SK-N-MC (cell line): ENCODE measurements at regions not wholly inside any gene's neighbourhood (a gene's known extent, or its start where the extent isn't known, plus 50 kb on each side); places are given as distances from the start of the nearest gene placed in this dataset.

Experiments used
- DNase-seq: peaks from one replicate; pipeline ENCODE4 v3.0.0-alpha.2; 2011; ENCODE audit warnings: low read depth, low spot score
- H3K27ac ChIP-seq: fragments of 200-600 bp; sonication (generic); 2 replicates; pipeline ENCODE4 v1.5.1; 2016; ENCODE audit warnings: mixed run types
- H3K36me3 ChIP-seq: fragments of 200-600 bp; sonication (generic); 2 replicates; pipeline ENCODE4 v1.6.1; 2017; ENCODE audit warnings: antibody characterized with exemption, low read length, mixed read lengths; ENCODE audit not compliant: insufficient read depth
- H3K4me3 ChIP-seq: fragments of 200-600 bp; sonication (generic); 2 replicates; pipeline ENCODE4 v1.5.1; 2016
- H3K9ac ChIP-seq: fragments of 200-600 bp; sonication (generic); 2 replicates; pipeline ENCODE4 v1.8.0; 2017; ENCODE audit warnings: mixed run types, mixed read lengths; ENCODE audit not compliant: insufficient read length
- H3K9me3 ChIP-seq: fragments of 200-600 bp; sonication (generic); 2 replicates; pipeline ENCODE4 v1.6.1; 2017; ENCODE audit warnings: low read depth, mild to moderate bottlenecking, antibody characterized with exemption, low read length, moderate library complexity, mixed read lengths
- EZH2 ChIP-seq: fragments of 200-600 bp; sonication (generic); IDR thresholded peaks from one replicate; pipeline ENCODE4 v1.6.1; 2017; ENCODE audit warnings: antibody characterized with exemption
- FOXP2 ChIP-seq: optimal IDR thresholded peaks from 2 replicates; pipeline ENCODE3; 2011; ENCODE audit warnings: mild to moderate bottlenecking, moderate library complexity; ENCODE audit not compliant: insufficient read depth; ENCODE audit errors: extremely low read length, control extremely low read depth
- POLR2AphosphoS5 ChIP-seq: IDR thresholded peaks from 2 replicates; pipeline ENCODE4 v1.6.1; 2012; ENCODE audit warnings: mild to moderate bottlenecking, low read depth, low read length, borderline replicate concordance

DNA sequence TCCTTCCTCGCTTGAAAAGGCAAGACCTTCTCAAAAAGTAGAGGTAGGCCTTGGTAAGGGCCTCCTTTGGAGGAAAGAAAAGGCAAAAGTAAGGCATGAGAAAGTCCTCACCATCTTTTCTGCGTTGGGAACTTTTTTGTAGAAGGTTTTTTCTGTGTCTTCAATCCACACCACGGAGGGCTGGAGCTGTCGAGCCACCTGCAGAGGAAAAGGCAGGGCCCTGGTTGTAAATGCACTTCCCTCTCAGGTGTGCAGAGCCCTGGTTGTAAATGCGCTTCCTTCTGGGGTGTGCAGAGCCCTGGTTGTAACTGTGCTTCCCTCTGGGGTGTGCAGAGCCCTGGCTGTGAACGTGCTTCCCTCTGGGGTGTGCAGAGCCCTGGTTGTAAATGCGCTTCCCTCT, 80.2 kb upstream of the ASB18 start:
- no peak overlapping the region for H3K9ac ChIP-seq

DNA sequence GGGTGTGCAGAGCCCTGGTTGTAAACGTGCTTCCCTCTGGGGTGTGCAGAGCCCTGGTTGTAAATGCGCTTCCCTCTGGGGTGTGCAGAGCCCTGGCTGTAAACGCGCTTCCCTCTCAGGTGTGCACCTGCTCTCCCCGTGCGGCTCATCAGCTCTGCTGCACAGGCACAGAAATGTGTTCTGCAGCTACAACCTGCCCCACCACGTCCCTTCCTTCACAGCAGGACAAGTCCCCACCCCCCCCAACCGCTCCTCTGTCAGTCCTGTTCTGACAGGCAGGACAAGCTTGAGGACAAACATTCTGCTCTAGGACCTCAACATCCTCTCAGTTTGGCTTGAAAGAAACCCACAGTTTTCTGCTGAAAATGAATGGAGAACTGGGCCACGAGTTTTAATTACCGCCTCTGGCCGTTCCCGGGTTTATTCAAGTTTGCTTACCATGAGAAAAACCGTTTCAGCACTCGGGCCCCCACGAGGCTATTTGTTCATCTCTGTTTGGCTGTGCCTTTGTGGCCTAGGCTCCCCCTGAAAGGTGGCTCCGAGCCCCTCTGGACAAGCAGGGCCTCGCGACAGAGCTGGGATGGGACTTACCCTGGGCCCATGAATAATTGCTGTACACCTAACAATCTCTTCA, 81.0 kb upstream of the ASB18 start:
- DNase-seq: no peak
- Histone ChIP-seq H3K36me3 (no peaks in the 10 kb centered on the region), H3K9me3 (no peaks in the 10 kb centered on the region), H3K9ac (no peak overlapping the region), H3K4me3 (no peak overlapping the region), H3K27ac (no peak overlapping the region)
- TF ChIP-seq EZH2 (no peak), FOXP2 (no peak), POLR2AphosphoS5 (no peak)

More for the DNA sequence above, 80.2 kb upstream of the ASB18 start:
- no peak for DNase-seq
- H3K36me3 ChIP-seq: no peaks in the 10 kb centered on the region
- no peak overlapping the region for H3K27ac ChIP-seq
- H3K9me3 ChIP-seq: no peaks in the 10 kb centered on the region
- no peak overlapping the region for H3K4me3 ChIP-seq
- TF ChIP-seq EZH2 (no peak), POLR2AphosphoS5 (no peak), FOXP2 (no peak)

GRCh38 chr2:236346366-236346765, 82.2 kb upstream of the ASB18 start:
- Histone ChIP-seq H3K27ac (no peak overlapping the region), H3K4me3 (no peak overlapping the region), H3K9ac (no peak overlapping the region), H3K9me3 (no peaks in the 10 kb centered on the region), H3K36me3 (no peaks in the 10 kb centered on the region)
- TF ChIP-seq POLR2AphosphoS5 (no peak), FOXP2 (no peak), EZH2 (no peak)
- no peak for DNase-seq

- Histone ChIP-seq H3K27ac (no peak overlapping the region), H3K9ac (no peak overlapping the region), H3K9me3 (no peaks in the 10 kb centered on the region), H3K36me3 (no peaks in the 10 kb centered on the region), H3K4me3 (no peak overlapping the region)
- no peak for DNase-seq
- TF ChIP-seq EZH2 (no peak), FOXP2 (no peak), POLR2AphosphoS5 (no peak)
Observed at GRCh38 chr2:236348279-236348678, 84.1 kb upstream of the ASB18 start.

- Histone ChIP-seq H3K36me3 (no peaks in the 10 kb centered on the region), H3K4me3 (no peak overlapping the region), H3K27ac (no peak overlapping the region), H3K9ac (no peak overlapping the region), H3K9me3 (no peaks in the 10 kb centered on the region)
- no peak for DNase-seq
- TF ChIP-seq FOXP2: no peak
- no peak for TF ChIP-seq EZH2
Observed at GRCh38 chr2:236348976-236349375, 84.8 kb upstream of the ASB18 start.

DNA sequence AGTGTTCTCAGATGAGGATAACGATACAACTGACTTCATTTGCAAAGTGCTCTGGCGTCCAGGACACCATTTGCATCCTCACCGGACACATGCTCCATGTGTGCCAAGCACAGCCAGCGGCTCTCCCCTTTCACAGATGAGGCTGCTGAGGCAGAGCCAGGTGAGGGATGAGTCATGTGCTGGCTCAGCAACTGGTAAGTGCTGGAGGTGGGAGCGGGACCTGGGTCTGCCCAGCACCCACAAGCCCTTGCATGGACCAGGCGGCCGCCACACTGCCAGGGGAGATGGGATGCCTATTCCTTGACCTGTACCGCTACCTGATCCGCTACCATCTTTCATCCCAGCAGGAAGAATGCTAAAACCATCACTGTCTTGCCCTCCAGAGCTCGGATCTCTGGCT, 86.2 kb upstream of the ASB18 start:
- no peak for DNase-seq
- Histone ChIP-seq H3K4me3 (no peak overlapping the region), H3K27ac (no peak overlapping the region), H3K9me3 (no peaks in the 10 kb centered on the region), H3K36me3 (no peaks in the 10 kb centered on the region), H3K9ac (no peak overlapping the region)
- TF ChIP-seq FOXP2: no peak

DNA sequence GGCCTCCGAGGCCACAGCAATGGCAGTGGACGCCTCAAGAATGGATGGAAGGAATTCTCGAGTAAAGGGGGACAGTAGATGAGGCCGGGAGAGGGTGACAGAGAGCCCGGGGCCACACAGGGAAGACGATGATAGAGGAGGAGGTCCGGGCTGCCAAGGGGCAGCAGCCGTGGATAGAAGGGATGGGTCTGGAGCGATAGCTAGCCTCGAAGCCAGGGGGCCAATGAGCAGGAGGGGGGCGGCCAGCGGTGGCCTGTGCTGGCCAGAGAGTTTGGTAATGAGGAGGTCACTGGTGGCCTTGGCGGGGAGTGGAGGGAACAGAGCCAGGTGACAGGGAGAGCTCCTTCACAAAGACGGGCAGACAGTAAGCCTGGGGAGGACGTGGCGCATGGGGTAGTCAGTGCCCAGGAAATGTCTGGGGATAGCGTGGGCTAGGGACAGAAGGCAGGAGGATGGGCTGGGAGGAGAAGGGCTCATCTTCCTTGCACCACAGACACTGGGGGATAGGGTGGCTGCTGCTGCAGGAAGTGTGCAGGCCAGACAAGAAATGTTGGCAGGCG, 87.8 kb upstream of the ASB18 start:
- Histone ChIP-seq H3K9me3 (no peaks in the 10 kb centered on the region), H3K36me3 (no peaks in the 10 kb centered on the region), H3K27ac (no peak overlapping the region), H3K4me3 (no peak overlapping the region), H3K9ac (no peak overlapping the region)
- no peak for DNase-seq
- no peak for TF ChIP-seq EZH2

- H3K9ac ChIP-seq: no peak overlapping the region
- H3K36me3 ChIP-seq: no peaks in the 10 kb centered on the region
- no peak overlapping the region for H3K27ac ChIP-seq
- no peak for TF ChIP-seq EZH2
- TF ChIP-seq POLR2AphosphoS5: no peak
- TF ChIP-seq FOXP2: no peak
- no peaks in the 10 kb centered on the region for H3K9me3 ChIP-seq
- no peak overlapping the region for H3K4me3 ChIP-seq
- no peak for DNase-seq
Observed at GRCh38 chr2:236352761-236353593, 88.8 kb upstream of the ASB18 start.

- DNase-seq: no peak
- Histone ChIP-seq H3K27ac (no peak overlapping the region), H3K4me3 (no peak overlapping the region), H3K9ac (no peak overlapping the region), H3K36me3 (no peaks in the 10 kb centered on the region), H3K9me3 (no peaks in the 10 kb centered on the region)
- TF ChIP-seq POLR2AphosphoS5: no peak
- TF ChIP-seq EZH2: no peak
- TF ChIP-seq FOXP2: no peak
Observed at GRCh38 chr2:236353594-236353942, 89.4 kb upstream of the ASB18 start.
